Gastroesophageal sphincter (tissue), 3 donors: ENCODE measurements at regions not wholly inside any gene's neighbourhood (a gene's known extent, or its start where the extent isn't known, plus 50 kb on each side); places are given as distances from the start of the nearest gene placed in this dataset.

Source experiments
- EP300 ChIP-seq: sonication (generic); formaldehyde crosslinking; IDR thresholded peaks from one replicate; pipeline ENCODE4 v1.6.1; 2017; ENCODE audit warnings: antibody characterized with exemption, mild to moderate bottlenecking
- POLR2A ChIP-seq, 2 donors: fragments of 450-650 bp; IDR thresholded peaks; one replicate each; pipeline ENCODE4 v1.6.1; 2017; ENCODE audit warnings: antibody characterized with exemption in 2 of 2, mild to moderate bottlenecking in 2 of 2, moderate library complexity in 1 of 2
- POLR2AphosphoS5 ChIP-seq: sonication (generic); formaldehyde crosslinking; IDR thresholded peaks from one replicate; pipeline ENCODE4 v1.6.1; 2017; ENCODE audit warnings: antibody characterized with exemption
- TF ChIP-seq, protein P1 (sequence below), 4 experiments: fragments of 200-600 bp in 2 of 4; fragments of 450-650 bp in 2 of 4; sonication (generic) in 1 of 4; IDR thresholded peaks; one replicate each; pipeline ENCODE4 v1.5.1; 2017 to 2019; ENCODE audit warnings: antibody characterized with exemption in 4 of 4, mild to moderate bottlenecking in 2 of 4, moderate library complexity in 2 of 4

DNA sequence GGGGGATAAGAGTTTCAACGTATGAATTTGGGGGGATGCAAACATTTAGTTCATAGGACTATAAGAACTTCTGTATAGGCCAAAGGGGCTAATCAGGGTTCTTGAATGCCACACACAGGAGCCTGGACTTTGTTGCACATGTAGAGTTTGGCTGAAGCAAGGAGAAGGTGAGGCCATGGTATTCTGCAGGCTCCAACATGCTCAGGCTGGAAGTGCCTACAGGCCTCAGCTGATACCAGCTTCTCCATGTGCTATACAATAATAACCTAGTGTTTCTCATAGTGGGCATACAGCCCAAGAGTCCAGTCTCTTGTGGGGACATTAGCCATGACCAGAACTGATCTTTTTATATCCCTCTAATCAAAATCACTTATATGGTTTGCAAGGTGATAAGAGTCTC lies 399.7 kb upstream of the MCTP2 start:
- TF ChIP-seq, protein P1, sequence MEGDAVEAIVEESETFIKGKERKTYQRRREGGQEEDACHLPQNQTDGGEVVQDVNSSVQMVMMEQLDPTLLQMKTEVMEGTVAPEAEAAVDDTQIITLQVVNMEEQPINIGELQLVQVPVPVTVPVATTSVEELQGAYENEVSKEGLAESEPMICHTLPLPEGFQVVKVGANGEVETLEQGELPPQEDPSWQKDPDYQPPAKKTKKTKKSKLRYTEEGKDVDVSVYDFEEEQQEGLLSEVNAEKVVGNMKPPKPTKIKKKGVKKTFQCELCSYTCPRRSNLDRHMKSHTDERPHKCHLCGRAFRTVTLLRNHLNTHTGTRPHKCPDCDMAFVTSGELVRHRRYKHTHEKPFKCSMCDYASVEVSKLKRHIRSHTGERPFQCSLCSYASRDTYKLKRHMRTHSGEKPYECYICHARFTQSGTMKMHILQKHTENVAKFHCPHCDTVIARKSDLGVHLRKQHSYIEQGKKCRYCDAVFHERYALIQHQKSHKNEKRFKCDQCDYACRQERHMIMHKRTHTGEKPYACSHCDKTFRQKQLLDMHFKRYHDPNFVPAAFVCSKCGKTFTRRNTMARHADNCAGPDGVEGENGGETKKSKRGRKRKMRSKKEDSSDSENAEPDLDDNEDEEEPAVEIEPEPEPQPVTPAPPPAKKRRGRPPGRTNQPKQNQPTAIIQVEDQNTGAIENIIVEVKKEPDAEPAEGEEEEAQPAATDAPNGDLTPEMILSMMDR (IDR thresholded peaks at IDR 0.05): no peak
- no peak for TF ChIP-seq POLR2A (IDR thresholded peaks at IDR 0.05)
- TF ChIP-seq EP300: no peak
- TF ChIP-seq POLR2AphosphoS5: no peak
